Trophoblast cell (in vitro differentiated cells and primary cell): ENCODE measurements at regions not wholly inside any gene's neighbourhood (a gene's known extent, or its start where the extent isn't known, plus 50 kb on each side); places are given as distances from the start of the nearest gene placed in this dataset.

Experiments
- DNase-seq, 2 donors: peaks; one replicate each; pipeline ENCODE4 v3.0.0-alpha.2; 2016
- H2AFZ ChIP-seq: 2 replicates; pipeline ENCODE4 v1.6.1; 2013; ENCODE audit warnings: low read length, moderate library complexity, mild to moderate bottlenecking; ENCODE audit not compliant: insufficient read depth, poor library complexity
- H2AK5ac ChIP-seq: 2 replicates; pipeline ENCODE4 v1.6.1; 2013; ENCODE audit warnings: mild to moderate bottlenecking, low read length
- H2BK120ac ChIP-seq: 2 replicates; pipeline ENCODE4 v1.6.1; 2013; ENCODE audit warnings: low read length, mild to moderate bottlenecking, moderate library complexity; ENCODE audit not compliant: insufficient read depth, poor library complexity
- H2BK12ac ChIP-seq: 2 replicates; pipeline ENCODE4 v1.6.1; 2013; ENCODE audit warnings: mild to moderate bottlenecking, low read length, moderate library complexity
- H2BK5ac ChIP-seq: 2 replicates; pipeline ENCODE4 v1.6.1; 2013; ENCODE audit warnings: low read length, low read depth, moderate library complexity, mild to moderate bottlenecking; ENCODE audit not compliant: poor library complexity
- H3K14ac ChIP-seq: 2 replicates; pipeline ENCODE4 v1.6.1; 2013; ENCODE audit warnings: mild to moderate bottlenecking, low read length
- H3K18ac ChIP-seq: 2 replicates; pipeline ENCODE4 v1.6.1; 2013; ENCODE audit warnings: mild to moderate bottlenecking, low read length
- H3K23ac ChIP-seq: 2 replicates; pipeline ENCODE4 v1.6.1; 2013; ENCODE audit warnings: low read length
- H3K27ac ChIP-seq: 2 replicates; pipeline ENCODE4 v1.5.1; 2013; ENCODE audit warnings: low read depth, mild to moderate bottlenecking, inconsistent platforms, low read length, moderate library complexity
- H3K27me3 ChIP-seq: 2 replicates; pipeline ENCODE4 v1.6.1; 2013; ENCODE audit warnings: inconsistent platforms, mild to moderate bottlenecking, low read length, moderate library complexity; ENCODE audit not compliant: insufficient read depth
- H3K36me3 ChIP-seq, 2 experiments: 1 replicate in 1 of 2; 2 replicates in 1 of 2; pipeline ENCODE4 v1.6.1; 2013; ENCODE audit warnings: low read length in 2 of 2, mild to moderate bottlenecking in 2 of 2, moderate library complexity in 1 of 2; ENCODE audit not compliant: insufficient read depth in 2 of 2, control insufficient read depth in 1 of 2
- H3K4ac ChIP-seq: 2 replicates; pipeline ENCODE4 v1.6.1; 2013; ENCODE audit warnings: low read depth, mild to moderate bottlenecking, low read length, moderate library complexity
- H3K4me1 ChIP-seq, 2 experiments: 1 replicate in 1 of 2; 2 replicates in 1 of 2; pipeline ENCODE4 v1.6.1; 2013; ENCODE audit warnings: low read length in 2 of 2, mild to moderate bottlenecking in 2 of 2, moderate library complexity in 1 of 2; ENCODE audit not compliant: insufficient read depth in 2 of 2, control insufficient read depth in 1 of 2
- H3K4me2 ChIP-seq: 2 replicates; pipeline ENCODE4 v1.6.1; 2013; ENCODE audit warnings: inconsistent platforms, mild to moderate bottlenecking, low read length, moderate library complexity
- H3K4me3 ChIP-seq: 2 replicates; pipeline ENCODE4 v1.5.1; 2013; ENCODE audit warnings: mild to moderate bottlenecking, low read depth, low read length, inconsistent platforms
- H3K79me1 ChIP-seq: one replicate; pipeline ENCODE4 v1.6.1; 2013; ENCODE audit warnings: low read length
- H3K79me2 ChIP-seq: 2 replicates; pipeline ENCODE4 v1.6.1; 2013; ENCODE audit warnings: low read length, mild to moderate bottlenecking; ENCODE audit not compliant: control insufficient read depth, insufficient read depth, poor library complexity
- H3K9ac ChIP-seq: 2 replicates; pipeline ENCODE4 v1.6.1; 2013; ENCODE audit warnings: mild to moderate bottlenecking, low read length
- H3K9me3 ChIP-seq: 2 replicates; pipeline ENCODE4 v1.6.1; 2013; ENCODE audit warnings: low read depth, mild to moderate bottlenecking, control low read depth, inconsistent platforms, low read length; ENCODE audit not compliant: insufficient read depth
- H4K12ac ChIP-seq: 2 replicates; pipeline ENCODE4 v1.6.1; 2013; ENCODE audit warnings: low read depth, mild to moderate bottlenecking, low read length, moderate library complexity
- H4K8ac ChIP-seq: 2 replicates; pipeline ENCODE4 v1.6.1; 2013; ENCODE audit warnings: low read depth, mild to moderate bottlenecking, low read length, moderate library complexity
- H4K91ac ChIP-seq: one replicate; pipeline ENCODE4 v1.6.1; 2013; ENCODE audit warnings: low read depth, mild to moderate bottlenecking, low read length, moderate library complexity
- WGBS: extraction: QIAGEN DNeasy Blood & Tissue Kit; methylation state at CpG from one replicate; pipeline ENCODE4 v1.1.7; 2013; ENCODE audit warnings: missing lambda C conversion rate; ENCODE audit not compliant: insufficient read length, insufficient coverage; ENCODE audit errors: extremely low coverage; 5-methylcytosine and 5-hydroxymethylcytosine counted together

DNA sequence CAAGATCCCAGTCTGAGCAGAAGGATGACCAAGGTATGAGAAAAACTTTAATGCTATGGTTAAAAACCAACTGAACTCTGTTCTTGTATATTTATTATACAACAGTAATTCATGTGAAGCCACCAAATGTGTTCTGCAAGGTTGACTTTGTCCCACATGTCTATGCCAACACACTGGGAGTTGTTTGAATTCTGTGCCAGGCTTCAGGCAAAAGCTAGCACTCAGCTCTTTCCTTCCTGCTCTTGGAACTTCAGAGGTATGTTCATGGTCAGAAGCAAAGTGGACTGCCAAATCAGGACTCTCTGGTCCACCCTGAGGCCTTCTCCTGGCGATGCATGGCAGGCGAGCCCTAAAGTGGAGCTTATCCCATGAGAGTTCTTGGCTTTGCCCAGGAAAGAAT, 205.6 kb upstream of the AR start:
- H3K4ac ChIP-seq = no peak overlapping the region
- no CpG with 5 or more reads among the region's 2 CpGs for WGBS

GRCh38 chrX:67342138-67342537, 201.7 kb upstream of the AR start:
- no peak overlapping the region for H2AFZ ChIP-seq
- no peak overlapping the region for H2BK120ac ChIP-seq
- H3K14ac ChIP-seq = no peak overlapping the region
- no peak overlapping the region for H3K27ac ChIP-seq
- no peak for DNase-seq
- no peak overlapping the region for H4K91ac ChIP-seq
- no CpG with 5 or more reads among the region's 1 CpG for whole genome bisulfite sequencing
- no peaks in the 10 kb centered on the region for H3K4me1 ChIP-seq
- no peaks in the 10 kb centered on the region for H3K27me3 ChIP-seq
- no peak overlapping the region for H3K18ac ChIP-seq
- no peak overlapping the region for H3K23ac ChIP-seq
- no peak overlapping the region for H4K8ac ChIP-seq
- no peak overlapping the region for H3K4me3 ChIP-seq
- H3K36me3 ChIP-seq = no peaks in the 10 kb centered on the region
- no peak overlapping the region for H2AK5ac ChIP-seq
- H3K4ac ChIP-seq = no peak overlapping the region
- no peak overlapping the region for H3K4me2 ChIP-seq
- no peak overlapping the region for H3K9ac ChIP-seq
- H2BK5ac ChIP-seq = no peak overlapping the region
- no peaks in the 10 kb centered on the region for H3K79me1 ChIP-seq
- no peak overlapping the region for H2BK12ac ChIP-seq
- H3K9me3 ChIP-seq = no peaks in the 10 kb centered on the region
- no peaks in the 10 kb centered on the region for H3K79me2 ChIP-seq
- H4K12ac ChIP-seq = no peak overlapping the region

More for the DNA sequence above, 205.6 kb upstream of the AR start:
- no peak overlapping the region for H3K27ac ChIP-seq
- H3K23ac ChIP-seq = no peak overlapping the region
- no peak overlapping the region for H3K4me3 ChIP-seq
- no peak overlapping the region for H3K18ac ChIP-seq
- no peaks in the 10 kb centered on the region for H3K79me2 ChIP-seq
- H2BK5ac ChIP-seq = no peak overlapping the region
- no peak overlapping the region for H3K14ac ChIP-seq
- no peak overlapping the region for H4K8ac ChIP-seq
- no peak overlapping the region for H3K4me2 ChIP-seq
- no peaks in the 10 kb centered on the region for H3K36me3 ChIP-seq
- no peaks in the 10 kb centered on the region for H3K9me3 ChIP-seq
- H3K79me1 ChIP-seq = no peaks in the 10 kb centered on the region
- no peak overlapping the region for H4K12ac ChIP-seq
- H2AFZ ChIP-seq = no peak overlapping the region
- no peak overlapping the region for H3K9ac ChIP-seq
- H2AK5ac ChIP-seq = no peak overlapping the region
- H2BK120ac ChIP-seq = no peak overlapping the region
- no peak for DNase-seq
- no peaks in the 10 kb centered on the region for H3K27me3 ChIP-seq
- H3K4me1 ChIP-seq = no peaks in the 10 kb centered on the region
- H4K91ac ChIP-seq = no peak overlapping the region
- H2BK12ac ChIP-seq = no peak overlapping the region

- no peak overlapping the region for H3K14ac ChIP-seq
- no peak overlapping the region for H2BK120ac ChIP-seq
- H2BK5ac ChIP-seq = no peak overlapping the region
- no peak overlapping the region for H3K27ac ChIP-seq
- no peaks in the 10 kb centered on the region for H3K79me1 ChIP-seq
- no peak overlapping the region for H3K4me3 ChIP-seq
- no peak overlapping the region for H3K4ac ChIP-seq
- no peak overlapping the region for H4K12ac ChIP-seq
- H4K8ac ChIP-seq = no peak overlapping the region
- H3K9ac ChIP-seq = no peak overlapping the region
- no peaks in the 10 kb centered on the region for H3K27me3 ChIP-seq
- H3K36me3 ChIP-seq = no peaks in the 10 kb centered on the region
- no peak overlapping the region for H2AFZ ChIP-seq
- no peaks in the 10 kb centered on the region for H3K9me3 ChIP-seq
- H3K4me1 ChIP-seq = no peaks in the 10 kb centered on the region
- no peak overlapping the region for H3K23ac ChIP-seq
- no peak overlapping the region for H2BK12ac ChIP-seq
- no peak for DNase-seq
- no peak overlapping the region for H2AK5ac ChIP-seq
- WGBS = no CpG with 5 or more reads among the region's 1 CpG
- H3K18ac ChIP-seq = no peak overlapping the region
- H3K79me2 ChIP-seq = no peaks in the 10 kb centered on the region
- no peak overlapping the region for H4K91ac ChIP-seq
- no peak overlapping the region for H3K4me2 ChIP-seq
Observed at GRCh38 chrX:67346225-67346624, 197.6 kb upstream of the AR start.

DNA sequence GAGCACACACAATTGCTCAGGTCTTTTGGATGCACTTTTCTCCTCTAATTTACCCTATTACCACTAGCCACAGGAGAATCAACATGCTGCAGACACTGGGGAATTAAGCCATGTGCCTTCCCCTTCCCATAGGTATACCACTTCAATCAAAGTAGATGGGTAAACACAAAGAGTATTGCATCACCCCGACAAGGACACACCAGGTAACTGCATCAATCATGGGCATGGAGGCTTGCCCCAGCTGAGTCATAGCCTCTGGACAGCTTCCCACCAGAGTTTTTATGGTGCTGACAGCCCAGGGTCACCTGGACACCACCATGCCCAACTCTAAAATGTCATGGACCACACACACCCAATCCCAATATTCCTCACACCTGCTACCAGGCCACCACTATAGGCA, 197.2 kb upstream of the AR start:
- Histone ChIP-seq H3K4me3 (no peak overlapping the region), H3K27ac (no peak overlapping the region), H3K14ac (no peak overlapping the region), H3K4me1 (no peaks in the 10 kb centered on the region), H3K23ac (no peak overlapping the region), H3K27me3 (no peaks in the 10 kb centered on the region), H3K9ac (no peak overlapping the region), H2AK5ac (no peak overlapping the region), H3K9me3 (no peaks in the 10 kb centered on the region), H4K12ac (no peak overlapping the region), H3K36me3 (no peaks in the 10 kb centered on the region), H3K79me2 (no peaks in the 10 kb centered on the region), H2AFZ (no peak overlapping the region), H2BK120ac (no peak overlapping the region), H2BK12ac (no peak overlapping the region), H4K8ac (no peak overlapping the region), H3K4me2 (no peak overlapping the region), H3K18ac (no peak overlapping the region), H3K79me1 (no peaks in the 10 kb centered on the region), H3K4ac (no peak overlapping the region), H2BK5ac (no peak overlapping the region), H4K91ac (no peak overlapping the region)
- no CpG with 5 or more reads among the region's 1 CpG for WGBS
- no peak for DNase-seq
